GM21576 (cell line): ENCODE measurements at regions not wholly inside any gene's neighbourhood (a gene's known extent, or its start where the extent isn't known, plus 50 kb on each side); places are given as distances from the start of the nearest gene placed in this dataset.
A peak's percentile ranks its signal among the peaks of the same experiment; 100 is the strongest.

Experiments used
- ATAC-seq: cut with Tn5 transposase; IDR thresholded peaks from one replicate; pipeline ENCODE4 v1.9.1; 2021; ENCODE audit warnings: mild to moderate bottlenecking, moderate library complexity; ENCODE audit not compliant: unreplicated experiment

DNA sequence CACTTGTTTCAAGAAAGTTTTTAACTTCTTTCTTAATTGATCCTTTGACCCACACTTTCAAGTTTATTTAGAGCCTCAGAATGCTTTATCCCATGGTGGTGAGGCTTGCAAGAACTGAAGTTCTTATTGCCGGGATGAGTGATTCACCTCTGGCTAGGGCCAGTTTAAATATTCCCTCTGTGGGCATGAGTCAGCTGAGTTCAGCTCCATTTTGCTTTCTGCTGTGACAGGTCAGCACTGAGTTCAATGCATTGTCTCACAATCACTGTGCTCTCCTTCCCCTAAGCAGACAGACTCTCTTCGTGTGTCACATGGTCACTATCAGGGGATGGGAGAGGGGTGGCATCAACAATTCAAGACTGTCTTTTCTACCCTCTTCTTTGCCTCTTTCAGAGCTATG, 514.6 kb upstream of the FBXO33 start:
- no peak for ATAC-seq

DNA sequence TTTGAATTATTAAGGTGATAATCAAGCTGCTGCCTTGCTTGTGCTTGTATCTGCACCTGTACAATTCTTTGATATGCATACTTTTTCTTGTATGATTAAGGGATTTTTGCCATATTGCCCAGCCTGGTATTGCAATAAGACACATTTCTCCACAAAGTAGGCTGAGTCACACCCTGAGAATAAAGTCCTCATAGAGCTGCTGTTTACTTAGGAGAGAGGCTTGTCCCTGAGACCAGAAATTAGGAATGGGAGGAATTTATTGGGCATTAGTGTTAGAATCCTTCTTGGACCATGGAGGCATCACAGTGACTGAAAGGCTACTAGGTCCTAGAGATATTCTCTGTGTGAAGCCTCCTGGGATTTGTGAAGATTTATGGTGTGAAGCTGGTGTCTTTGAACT, 506.8 kb upstream of the FBXO33 start:
- no peak for ATAC-seq

DNA sequence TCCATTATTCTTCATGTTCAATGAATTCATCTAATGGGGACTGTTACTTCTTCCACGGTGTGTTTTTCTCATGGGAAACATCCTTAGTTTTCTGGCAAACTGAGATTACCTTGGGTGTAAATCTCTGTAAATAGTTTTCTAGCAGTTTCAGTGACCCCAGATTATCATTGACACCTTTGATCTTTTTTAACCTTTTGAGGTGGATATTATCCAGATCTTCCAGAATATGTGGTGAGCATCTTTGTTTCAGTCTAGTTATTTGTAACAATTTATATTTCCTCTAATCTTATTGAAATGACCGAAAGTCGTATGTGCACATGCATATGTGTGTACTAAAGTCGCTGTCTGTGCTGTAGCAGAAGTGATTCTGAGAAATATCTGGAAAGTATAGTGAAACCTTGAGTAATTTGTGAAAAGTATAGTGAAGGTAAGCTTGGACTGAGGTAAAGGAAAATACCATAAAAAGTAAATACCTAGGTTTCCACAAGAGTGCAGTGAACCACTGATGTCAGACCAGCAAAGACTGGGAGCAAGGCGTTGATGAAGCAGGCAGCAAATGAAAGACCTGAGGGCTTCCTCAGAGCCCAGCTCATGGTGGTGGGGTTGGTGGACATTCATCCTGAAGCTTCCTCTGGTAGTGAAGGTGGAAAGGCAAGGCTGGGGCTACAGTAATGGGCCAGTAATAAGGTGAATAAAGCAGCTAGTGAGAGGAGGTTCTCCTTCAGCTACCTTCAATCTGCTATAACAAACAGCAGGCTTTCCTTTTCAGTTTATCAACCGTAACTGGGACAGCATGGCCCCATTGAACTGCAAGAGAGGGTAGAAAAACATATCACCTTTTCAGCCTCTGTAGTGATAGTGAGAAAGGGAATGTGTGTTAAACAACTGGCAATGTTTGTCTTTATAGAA, 480.2 kb upstream of the FBXO33 start:
- ATAC-seq = peak; percentile 83

DNA sequence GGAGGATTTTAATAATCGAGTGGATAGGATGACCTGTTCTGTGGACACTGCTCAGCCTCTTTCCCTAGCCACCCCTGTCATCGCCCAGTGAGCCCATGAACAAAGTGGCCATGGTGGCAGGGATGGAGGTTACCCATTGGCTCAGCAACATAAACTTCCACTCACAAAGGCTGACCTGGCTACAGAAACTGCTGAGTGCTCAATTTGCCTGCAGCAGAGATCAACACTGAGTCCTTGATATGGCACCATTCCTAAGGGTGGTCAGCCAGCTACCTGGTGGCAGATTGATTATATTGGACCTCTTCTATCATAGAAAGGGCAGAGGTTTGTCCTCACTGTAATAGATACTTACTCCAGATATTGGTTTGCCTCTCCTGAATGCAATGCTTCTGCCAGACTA, 465.4 kb upstream of the FBXO33 start:
- no peak for ATAC-seq

DNA sequence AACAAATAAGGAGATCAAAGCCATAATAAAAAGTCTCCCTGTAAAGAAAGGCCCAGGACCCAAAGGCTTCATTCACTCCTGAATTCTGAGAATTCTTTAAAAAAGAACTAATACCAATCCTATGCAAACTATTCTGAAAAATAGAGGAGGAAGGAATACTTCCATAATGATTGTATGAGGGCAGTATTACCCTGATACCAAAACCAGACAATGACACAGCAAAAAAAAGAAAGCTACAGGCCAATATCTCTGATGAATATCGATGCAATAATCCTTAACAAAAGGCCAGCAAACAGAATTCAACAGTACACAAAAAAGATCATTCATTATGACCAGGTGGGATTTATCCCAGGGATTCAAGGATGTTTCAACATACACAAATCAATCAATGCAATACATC, 457.8 kb upstream of the FBXO33 start:
- no peak for ATAC-seq

DNA sequence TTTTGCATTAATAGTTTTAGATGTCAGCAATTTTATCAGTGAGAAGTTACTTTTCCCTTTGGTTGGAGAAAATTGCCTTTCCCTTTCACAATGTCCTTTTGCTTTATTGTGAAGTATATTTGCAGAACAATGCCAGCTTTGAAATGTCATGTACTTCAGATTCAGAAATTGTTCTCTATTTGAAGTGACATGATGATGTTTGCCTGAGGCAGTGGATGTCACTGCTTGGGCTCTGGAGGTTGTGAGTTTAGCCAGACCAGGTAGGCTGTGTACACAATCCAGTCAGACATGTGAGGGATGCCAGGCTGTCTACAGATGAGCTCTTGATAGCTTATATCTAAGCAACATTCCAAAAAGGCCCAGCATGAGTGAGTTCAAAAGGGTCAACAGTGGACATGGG, 451.9 kb upstream of the FBXO33 start:
- no peak for ATAC-seq

DNA sequence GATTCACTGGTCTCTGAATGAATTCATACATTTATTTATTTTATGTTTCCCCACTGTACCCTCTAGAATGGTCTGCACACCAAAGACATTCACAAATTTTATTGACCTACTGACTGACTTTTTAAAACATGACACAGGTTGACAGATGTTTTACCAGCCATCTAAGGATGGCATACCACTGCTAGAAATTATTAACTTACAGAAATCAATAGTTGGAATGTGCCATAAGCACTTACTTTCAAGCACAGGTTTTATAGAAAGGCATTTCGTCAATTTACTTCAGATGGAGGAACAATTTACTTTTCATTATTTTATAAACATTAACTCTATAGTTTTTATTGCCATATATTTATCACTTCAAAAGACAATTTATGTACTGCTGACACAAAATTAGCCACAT, 448.7 kb upstream of the FBXO33 start:
- ATAC-seq = no peak

DNA sequence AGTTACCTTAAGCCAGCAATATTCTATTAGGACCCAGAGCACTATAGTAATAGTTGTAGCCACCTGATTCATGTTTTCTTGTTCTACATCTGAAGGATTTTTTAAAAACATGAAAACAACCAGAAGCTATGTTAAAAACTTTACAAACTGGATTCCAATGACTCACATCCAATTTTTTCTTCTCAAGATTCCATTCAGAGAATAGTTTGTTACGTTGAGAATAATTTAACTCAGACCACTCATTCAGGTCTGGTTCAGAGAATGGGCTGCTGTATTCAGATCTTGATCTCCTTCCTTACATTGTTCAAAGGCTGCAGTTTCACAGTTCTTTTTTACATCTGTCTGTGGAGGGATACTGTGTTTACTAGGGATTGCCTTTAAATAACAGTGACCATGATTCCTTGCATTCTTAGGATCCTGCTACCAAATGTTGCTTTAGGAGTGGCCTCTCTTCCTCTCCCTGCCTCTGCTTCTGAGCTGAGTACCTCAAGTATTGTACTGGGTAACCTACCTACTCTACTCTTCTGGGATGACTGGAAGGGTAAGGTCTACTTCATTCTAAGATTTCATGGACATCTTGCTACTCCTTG, 448.0 kb upstream of the FBXO33 start:
- ATAC-seq = no peak

DNA sequence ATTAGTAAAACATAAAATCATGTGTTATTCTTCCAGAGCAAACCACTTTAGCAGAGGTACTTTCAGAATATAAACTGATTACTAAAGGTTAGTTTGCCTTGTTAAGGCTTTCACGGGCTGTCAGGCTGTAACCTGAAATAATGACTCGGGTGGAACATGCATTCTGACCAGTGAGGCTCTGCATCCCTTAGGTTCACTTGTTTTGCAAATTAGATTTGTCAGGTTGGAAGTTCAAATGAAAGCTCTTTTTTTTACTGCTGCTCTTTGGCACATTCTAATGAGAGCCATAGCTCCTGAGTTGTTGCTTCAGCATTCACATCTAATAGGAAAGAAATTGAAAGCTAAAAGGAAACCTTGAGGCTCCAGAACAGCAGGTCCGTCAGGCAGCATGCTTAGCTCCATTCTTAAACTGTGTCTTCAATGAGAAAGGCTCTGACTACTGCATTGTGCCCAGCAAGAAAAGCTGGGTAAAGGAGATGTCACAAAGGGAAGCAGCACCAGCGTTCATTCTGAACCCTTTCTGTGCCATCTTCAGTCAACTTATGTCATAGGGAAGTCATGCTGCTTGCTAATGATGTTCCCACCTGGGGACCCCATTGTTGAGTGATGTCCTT, 445.5 kb upstream of the FBXO33 start:
- no peak for ATAC-seq

DNA sequence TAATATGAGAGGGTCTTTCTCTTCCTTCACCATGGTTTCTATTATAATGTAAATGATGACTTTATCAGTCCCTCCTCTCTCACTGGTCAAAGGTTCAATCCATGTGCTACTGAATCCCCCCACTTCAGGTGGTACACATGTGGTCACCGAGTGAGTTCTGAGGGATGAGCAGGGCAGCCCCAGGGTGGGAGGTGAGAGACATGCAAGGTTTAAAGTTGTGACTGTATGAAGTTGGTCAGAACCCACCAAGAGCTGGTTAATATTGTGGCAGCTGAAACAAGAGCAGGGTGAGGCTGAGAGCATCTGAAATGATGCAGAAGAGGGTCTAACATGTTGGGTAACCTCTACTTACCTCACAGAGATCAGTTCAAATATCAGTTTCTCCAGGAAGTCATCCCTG, 444.7 kb upstream of the FBXO33 start:
- no peak for ATAC-seq

DNA sequence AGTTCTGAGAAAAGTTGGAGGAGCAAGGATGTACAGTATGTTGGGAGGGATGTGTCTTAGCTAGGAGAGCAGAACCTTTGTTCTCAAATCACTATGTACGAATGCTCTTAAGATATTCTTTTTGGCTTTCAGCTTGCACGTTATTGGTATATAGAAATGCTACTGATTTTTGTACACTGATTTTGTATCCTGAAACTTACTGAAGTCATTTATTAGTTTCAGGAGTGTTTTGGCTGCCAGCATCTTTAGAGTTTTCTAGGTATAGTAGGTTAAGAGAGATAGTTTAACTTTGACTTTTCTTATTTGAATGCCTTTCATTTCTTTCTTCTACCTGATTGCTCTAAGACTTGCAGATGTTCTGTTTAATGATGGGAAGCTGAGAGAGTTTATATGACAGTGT, 442.8 kb upstream of the FBXO33 start:
- ATAC-seq = no peak

DNA sequence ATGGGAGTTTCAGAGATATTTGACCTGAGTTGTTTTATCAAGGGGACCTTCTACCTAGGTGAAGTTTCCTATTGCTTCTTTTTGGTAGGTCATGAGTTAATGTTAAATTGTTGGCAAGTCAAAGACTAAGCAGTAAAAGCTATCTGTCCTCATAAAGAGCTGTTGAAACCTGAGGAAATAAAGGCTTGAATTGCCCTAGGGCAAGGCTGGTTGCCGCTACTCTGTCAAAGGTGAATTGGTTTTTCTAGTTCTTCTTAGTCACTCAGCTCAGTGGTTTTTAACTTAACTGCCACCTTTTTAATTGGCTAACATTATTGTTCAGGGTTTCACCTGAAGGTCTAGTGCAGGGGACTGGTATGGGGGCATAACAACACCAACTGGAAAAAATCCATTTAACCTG, 441.6 kb upstream of the FBXO33 start:
- no peak for ATAC-seq

DNA sequence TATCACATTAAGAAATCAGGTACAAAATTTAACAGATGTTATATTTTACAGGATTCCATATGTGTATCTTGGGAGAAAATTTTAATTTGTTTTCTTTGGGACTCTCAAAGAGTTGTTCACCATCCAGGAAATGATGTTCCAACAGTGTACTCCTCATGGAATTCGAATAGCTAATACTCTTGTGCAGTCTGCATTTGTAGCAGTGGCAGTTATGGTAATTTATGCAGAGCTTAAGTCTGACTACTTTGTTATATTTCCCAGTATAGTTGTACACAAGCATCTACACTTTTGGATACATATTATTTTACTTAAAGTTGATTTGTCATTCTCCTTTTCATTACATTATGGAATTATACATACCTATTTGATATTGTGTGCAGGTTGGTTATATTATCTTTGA, 436.7 kb upstream of the FBXO33 start:
- ATAC-seq = no peak

DNA sequence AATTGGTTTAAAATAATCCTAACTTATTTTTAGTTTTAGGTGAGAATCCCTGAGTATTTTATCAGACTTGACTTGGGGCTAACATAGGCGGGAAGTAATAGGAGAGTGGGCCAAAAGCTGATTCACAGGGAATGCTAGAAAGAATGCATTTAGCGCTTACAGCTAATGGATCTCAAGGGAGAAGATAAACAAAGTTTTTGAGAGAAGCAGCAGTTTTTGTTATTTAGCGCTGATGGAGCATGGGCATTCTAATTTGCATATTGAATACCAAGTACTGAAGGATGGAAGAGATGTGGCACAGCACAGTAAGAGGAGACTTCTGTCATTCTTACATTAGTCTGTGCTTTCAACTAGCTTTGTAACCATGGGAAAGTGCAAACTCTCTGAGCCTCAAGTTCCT, 436.0 kb upstream of the FBXO33 start:
- no peak for ATAC-seq

DNA sequence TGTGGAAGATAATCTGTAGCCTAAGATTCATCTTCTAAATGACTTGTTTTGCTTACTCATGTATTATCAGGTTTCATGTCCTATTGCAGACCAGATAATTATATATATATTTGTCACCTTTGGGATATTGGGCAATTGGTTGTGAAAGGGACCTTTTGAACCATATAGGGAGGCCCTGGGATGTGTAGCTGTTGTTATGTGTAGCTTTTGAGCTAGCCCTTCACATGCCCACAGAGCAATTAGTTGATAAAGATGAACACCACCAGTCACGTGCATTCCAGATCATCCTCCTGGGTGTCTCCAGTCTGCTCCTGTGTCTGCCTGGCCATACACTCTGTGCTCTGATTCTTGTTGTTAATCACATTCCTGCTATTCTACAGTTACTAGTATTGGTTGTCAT, 431.2 kb upstream of the FBXO33 start:
- no peak for ATAC-seq

DNA sequence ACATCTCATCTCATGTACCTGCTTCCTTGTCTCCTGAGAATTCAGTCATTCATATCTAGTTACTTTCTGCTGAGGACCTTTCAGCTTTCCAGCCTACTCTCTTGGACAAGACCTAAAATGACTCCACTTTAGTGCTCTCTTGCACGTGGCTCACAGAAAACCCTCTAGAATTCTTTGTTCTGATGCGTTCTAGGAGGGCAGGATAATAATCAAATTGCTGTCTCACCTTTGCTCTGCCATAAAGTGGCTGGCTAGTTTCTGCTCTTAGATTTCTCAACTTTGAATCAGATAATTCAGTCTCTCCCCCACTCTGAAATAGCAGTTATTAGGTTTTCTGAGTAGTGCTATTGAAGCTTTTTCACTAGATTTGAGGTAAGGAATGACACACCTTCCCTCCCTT, 429.5 kb upstream of the FBXO33 start:
- no peak for ATAC-seq

DNA sequence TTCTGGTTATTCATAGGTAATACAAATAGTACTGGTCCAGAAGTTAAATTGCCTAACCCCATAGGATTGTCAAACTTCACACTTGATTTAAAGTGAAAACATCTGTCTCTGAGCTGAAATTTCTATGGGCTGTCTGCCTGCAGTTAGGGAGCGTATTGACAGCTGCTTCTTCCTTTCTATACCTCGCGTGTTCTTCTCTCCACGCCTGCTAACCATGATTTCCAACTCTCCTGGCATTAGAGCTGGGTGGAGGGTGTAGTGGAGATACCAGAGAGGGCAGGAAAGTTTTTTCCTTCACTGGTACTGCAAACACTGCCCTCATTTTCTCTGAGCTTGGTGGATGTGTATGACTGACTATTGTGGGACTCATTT, 429.0 kb upstream of the FBXO33 start:
- no peak for ATAC-seq

DNA sequence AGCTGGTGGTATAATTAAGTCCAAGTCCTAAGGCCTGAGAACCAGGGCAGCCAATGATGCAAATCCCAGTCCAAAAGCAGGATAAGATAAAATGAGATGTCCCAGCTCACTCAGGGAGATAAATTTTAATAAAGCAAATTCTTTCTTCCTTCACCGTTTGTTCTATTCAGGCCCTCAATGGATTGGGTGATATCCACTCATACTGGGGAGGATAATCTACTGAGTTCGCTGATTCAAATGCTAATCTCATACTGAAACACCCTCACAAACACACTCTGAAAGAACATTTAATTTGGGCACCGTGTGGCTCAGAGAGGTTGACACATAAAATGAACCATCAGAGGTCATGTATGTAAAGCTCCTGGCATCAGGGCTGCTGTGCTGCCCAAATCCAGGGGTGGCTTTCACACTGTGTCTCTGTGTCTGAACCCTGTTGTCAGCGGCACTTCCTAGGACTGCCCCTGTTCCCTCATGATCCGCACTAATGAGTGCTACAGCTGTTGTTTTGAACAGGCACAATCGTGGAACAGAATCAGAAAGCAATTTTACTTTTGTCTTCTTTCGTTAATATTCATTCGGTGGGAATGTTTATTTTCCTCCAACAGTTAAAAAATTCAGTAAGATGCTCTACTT, 428.5 kb upstream of the FBXO33 start:
- no peak for ATAC-seq

DNA sequence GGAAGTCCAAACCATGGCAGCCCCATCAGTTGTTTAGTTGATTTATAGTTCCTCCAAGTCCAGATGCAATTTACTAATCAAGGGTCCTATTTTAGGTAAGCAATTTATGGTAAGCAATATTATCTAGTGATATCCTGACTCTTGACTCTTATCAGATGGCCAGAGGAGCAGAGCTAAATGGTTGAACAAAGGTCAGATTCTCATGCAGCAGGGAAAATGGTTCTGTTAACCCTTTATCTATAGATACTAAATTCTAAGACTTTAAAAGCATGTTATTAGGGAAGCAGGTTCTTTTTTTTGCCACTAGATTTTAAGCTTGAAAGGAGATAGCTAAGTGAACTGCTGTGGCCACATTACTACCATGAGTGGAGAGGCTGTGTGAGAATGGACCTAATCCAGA, 427.1 kb upstream of the FBXO33 start:
- no peak for ATAC-seq

DNA sequence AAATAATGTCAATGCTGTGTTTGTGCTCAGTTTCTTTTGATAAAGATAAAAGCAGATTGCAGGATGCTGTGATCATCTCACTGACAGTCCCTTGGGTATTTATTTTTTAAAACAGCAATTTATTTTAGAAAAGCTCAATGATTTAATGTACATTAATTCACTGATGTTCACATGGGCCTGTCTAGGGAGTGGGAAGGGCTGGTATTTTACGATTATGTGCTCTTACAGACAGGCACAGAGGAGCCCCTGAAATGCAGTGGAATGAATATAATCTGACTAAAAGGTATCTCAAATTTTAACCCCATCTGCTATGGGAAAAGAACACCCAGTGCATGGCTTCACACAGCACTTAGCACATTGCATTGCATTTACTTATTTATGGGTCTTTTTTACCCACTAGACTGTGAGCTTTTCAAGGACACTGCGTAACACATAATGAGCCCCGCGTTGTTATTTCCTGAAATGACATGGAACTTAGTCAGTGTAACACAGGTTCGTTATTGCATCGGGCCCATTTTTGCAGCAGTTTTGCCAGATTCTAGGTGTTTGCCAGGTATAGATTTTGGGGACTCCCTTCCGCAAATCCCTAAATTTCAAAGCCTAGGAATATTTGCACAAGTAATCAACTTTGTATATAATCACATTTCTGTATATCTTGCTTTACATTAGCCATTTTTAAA, 425.3 kb upstream of the FBXO33 start:
- ATAC-seq = no peak

DNA sequence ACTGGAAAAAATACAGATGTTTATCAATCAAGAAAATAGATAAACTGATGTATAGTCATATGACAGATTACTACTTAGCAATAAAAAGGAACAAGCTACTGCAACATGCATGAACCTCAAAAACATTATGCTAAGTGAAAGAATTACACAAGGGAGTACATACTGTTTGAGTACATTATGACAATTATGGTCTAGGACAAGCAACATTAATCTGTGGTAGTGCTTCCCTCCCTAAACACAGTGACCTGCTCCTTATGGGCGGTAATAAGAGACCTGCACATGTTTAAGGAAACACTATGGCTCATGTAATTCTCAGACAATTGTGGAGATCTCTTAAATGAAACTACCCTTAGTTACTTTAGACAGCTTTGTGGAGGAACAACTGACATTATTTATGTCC, 421.2 kb upstream of the FBXO33 start:
- no peak for ATAC-seq
